NT2/D1 (cell line): ENCODE measurements at regions not wholly inside any gene's neighbourhood (a gene's known extent, or its start where the extent isn't known, plus 50 kb on each side); places are given as distances from the start of the nearest gene placed in this dataset.

Source experiments
- SUZ12 ChIP-seq: IDR thresholded peaks from 2 replicates; pipeline ENCODE4 v1.6.1; 2011; ENCODE audit not compliant: insufficient read length, insufficient read depth; ENCODE audit errors: extremely low read depth
- YY1 ChIP-seq: IDR thresholded peaks from 2 replicates; pipeline ENCODE4 v1.6.1; 2011; ENCODE audit not compliant: insufficient read length, insufficient read depth
- ZNF274 ChIP-seq: IDR thresholded peaks from 2 replicates; pipeline ENCODE4 v1.6.1; 2011; ENCODE audit warnings: mild to moderate bottlenecking, low read depth, low read length

DNA sequence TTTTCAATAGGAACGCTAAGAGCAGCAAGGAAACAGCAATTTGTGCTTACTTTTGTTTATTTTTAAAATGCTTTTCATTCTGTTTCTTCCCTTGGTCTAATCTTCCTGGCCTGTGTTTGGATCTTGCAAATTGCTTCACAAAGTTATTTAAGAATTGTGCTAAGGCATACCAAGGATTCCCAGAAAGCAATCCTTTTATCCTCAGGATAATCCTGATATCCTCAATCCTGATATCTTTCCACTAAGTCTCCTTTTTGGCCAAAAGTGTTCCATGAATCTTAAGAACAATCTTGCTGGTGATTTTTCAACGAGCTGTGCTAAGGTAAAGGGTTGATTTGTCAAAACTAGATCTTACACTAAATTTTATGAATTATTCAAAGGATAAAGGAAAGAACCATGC, 1577.9 kb downstream of the PLA2G4A start:
- TF ChIP-seq ZNF274 (no peak), YY1 (no peak), SUZ12 (no peak)
